Gastroesophageal sphincter (tissue), 3 donors: ENCODE measurements at regions not wholly inside any gene's neighbourhood (a gene's known extent, or its start where the extent isn't known, plus 50 kb on each side); places are given as distances from the start of the nearest gene placed in this dataset.

Experiments
- CTCF ChIP-seq, 4 experiments: fragments of 200-600 bp in 2 of 4; fragments of 450-650 bp in 2 of 4; sonication (generic) in 1 of 4; IDR thresholded peaks; one replicate each; pipeline ENCODE4 v1.5.1; 2017 to 2019; ENCODE audit warnings: antibody characterized with exemption in 4 of 4, mild to moderate bottlenecking in 2 of 4, moderate library complexity in 2 of 4
- POLR2AphosphoS5 ChIP-seq: sonication (generic); formaldehyde crosslinking; IDR thresholded peaks from one replicate; pipeline ENCODE4 v1.6.1; 2017; ENCODE audit warnings: antibody characterized with exemption

- TF ChIP-seq POLR2AphosphoS5 (no peak), CTCF (IDR thresholded peaks at IDR 0.05) (no peak)
These were observed 109.1 kb upstream of the SCAF8 start for GRCh38 chr6:154624038-154624599.
